Activated naive CD8-positive, alpha-beta T cell treated with anti-CD3 and anti-CD28 coated beads, Interleukin-2, amount 10 ng/mL, durations not matched to agents 7 days and 5 days (primary cell): ENCODE measurements at regions not wholly inside any gene's neighbourhood (a gene's known extent, or its start where the extent isn't known, plus 50 kb on each side); places are given as distances from the start of the nearest gene placed in this dataset.

Source experiments
- ATAC-seq: fragments of 150-1000 bp; cut with Tn5 transposase; one replicate; pipeline ENCODE4 v1.10.0; 2021; ENCODE audit warnings: low read depth, moderate library complexity
- POLR2A ChIA-PET: fragments of 350-600 bp; sonication (Branson Sonifier 250); formaldehyde crosslinking; loops from one replicate; lab custom pipeline; 2021; ENCODE audit warnings: antibody characterized with exemption; lab: Charles Lee
- DNase-seq: peaks from one replicate; pipeline ENCODE4 v3.0.0; 2021
- H3K27ac Mint-ChIP-seq: one replicate; pipeline ENCODE4 v1.8.0; 2022; ENCODE audit warnings: mild to moderate bottlenecking, mixed read lengths
- H3K27me3 Mint-ChIP-seq: one replicate; pipeline ENCODE4 v1.8.0; 2022; ENCODE audit warnings: mild to moderate bottlenecking, moderate library complexity, mixed read lengths
- H3K36me3 Mint-ChIP-seq: one replicate; pipeline ENCODE4 v1.8.0; 2021; ENCODE audit warnings: mild to moderate bottlenecking, mixed read lengths
- H3K4me1 Mint-ChIP-seq: one replicate; pipeline ENCODE4 v1.8.0; 2021; ENCODE audit warnings: mixed read lengths
- H3K4me3 Mint-ChIP-seq: one replicate; pipeline ENCODE4 v1.8.0; 2022; ENCODE audit warnings: mild to moderate bottlenecking, moderate library complexity, mixed read lengths
- H3K9me3 Mint-ChIP-seq: one replicate; pipeline ENCODE4 v1.8.0; 2021; ENCODE audit warnings: mixed read lengths

GRCh38 chr20:57946559-57947315 lies 236.9 kb upstream of the PMEPA1 start:
- POLR2A ChIA-PET: no interaction called here
- ATAC-seq: no peak
- H3K36me3 Mint-ChIP-seq: no peaks in the 10 kb centered on the region
- DNase-seq: no peak
- no peak overlapping the region for H3K27ac Mint-ChIP-seq
- H3K4me1 Mint-ChIP-seq: no peaks in the 10 kb centered on the region
- H3K27me3 Mint-ChIP-seq: no peaks in the 10 kb centered on the region
- no peak overlapping the region for H3K4me3 Mint-ChIP-seq
- peaks cover 1% of the 10 kb centered on the region for H3K9me3 Mint-ChIP-seq

DNA sequence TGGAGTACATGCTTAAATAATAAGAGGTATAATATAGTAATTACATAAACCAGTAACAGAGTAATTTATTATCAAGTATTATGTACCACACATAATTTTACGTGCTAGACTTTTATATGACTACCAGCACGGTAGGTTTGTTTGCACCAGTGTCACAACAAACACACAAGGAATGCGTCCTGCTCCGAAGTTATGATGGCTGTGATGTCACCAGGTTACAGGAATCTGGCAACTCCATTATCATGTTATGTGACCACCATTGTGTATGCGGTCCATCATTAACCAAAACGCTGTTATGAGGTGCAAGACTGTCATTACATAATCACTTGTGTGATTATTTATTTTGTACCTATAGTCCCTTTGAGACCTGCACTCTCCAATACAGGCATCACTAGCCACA lies 235.2 kb upstream of the PMEPA1 start:
- no peaks in the 10 kb centered on the region for H3K36me3 Mint-ChIP-seq
- no peaks in the 10 kb centered on the region for H3K4me1 Mint-ChIP-seq
- H3K27ac Mint-ChIP-seq: no peak overlapping the region
- DNase-seq (no peak), ATAC-seq (no peak)
- H3K4me3 Mint-ChIP-seq: no peak overlapping the region
- H3K9me3 Mint-ChIP-seq: peaks cover 1% of the 10 kb centered on the region
- POLR2A ChIA-PET: no interaction called here
- no peaks in the 10 kb centered on the region for H3K27me3 Mint-ChIP-seq

- Mint-ChIP-seq H3K27ac (no peak overlapping the region), H3K36me3 (no peaks in the 10 kb centered on the region), H3K4me1 (no peaks in the 10 kb centered on the region), H3K27me3 (no peaks in the 10 kb centered on the region), H3K4me3 (no peak overlapping the region), H3K9me3 (no peaks in the 10 kb centered on the region)
- no peak for ATAC-seq
- DNase-seq: no peak
- POLR2A ChIA-PET: no interaction called here
Measured at GRCh38 chr20:57943950-57944349, 234.1 kb upstream of the PMEPA1 start.

- H3K27me3 Mint-ChIP-seq: no peaks in the 10 kb centered on the region
- H3K36me3 Mint-ChIP-seq: no peaks in the 10 kb centered on the region
- no peak overlapping the region for H3K27ac Mint-ChIP-seq
- H3K4me1 Mint-ChIP-seq: no peaks in the 10 kb centered on the region
- H3K9me3 Mint-ChIP-seq: no peaks in the 10 kb centered on the region
- H3K4me3 Mint-ChIP-seq: no peak overlapping the region
- DNase-seq (no peak), ATAC-seq (no peak)
- POLR2A ChIA-PET: no interaction called here
Measured at GRCh38 chr20:57943291-57943690, 233.5 kb upstream of the PMEPA1 start.

DNA sequence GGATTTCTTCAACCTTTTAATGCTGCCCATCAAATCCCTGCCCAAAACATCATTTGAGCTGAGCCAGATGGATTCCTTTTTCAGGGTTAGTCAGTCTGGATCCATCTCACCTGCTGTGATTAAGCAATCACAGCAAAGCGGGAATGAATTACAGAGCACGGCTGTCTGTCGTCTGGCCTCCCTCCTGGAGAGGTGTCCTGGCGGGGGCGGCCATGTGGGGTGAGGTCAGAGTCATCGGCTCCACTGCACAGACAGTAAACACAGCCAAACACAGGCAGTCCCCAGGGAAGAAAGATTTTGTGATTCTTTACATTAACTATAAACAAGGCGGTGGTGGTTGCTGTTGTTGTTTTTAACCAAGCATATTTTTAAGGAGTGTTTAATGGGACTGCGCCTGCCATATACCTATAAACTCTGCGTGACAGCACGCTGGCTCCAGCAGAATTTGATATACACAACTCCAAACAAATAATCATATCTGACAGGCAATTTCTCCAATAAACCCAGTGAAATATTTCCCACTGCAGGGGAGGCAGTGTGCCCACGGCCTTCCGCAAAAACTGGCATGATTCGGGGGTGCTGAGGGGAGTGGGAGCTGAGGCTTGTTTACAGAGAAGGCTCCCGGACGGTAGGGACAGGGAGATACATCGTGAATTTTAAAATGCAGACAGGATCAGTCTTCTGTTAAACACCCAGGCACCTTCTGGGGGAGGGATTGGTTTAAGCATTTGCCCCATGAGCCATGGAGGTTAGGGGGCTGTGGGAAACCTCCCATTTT lies 232.0 kb upstream of the PMEPA1 start:
- H3K27me3 Mint-ChIP-seq: no peaks in the 10 kb centered on the region
- H3K4me1 Mint-ChIP-seq: no peaks in the 10 kb centered on the region
- no peaks in the 10 kb centered on the region for H3K36me3 Mint-ChIP-seq
- POLR2A ChIA-PET: no interaction called here
- ATAC-seq: no peak
- no peak overlapping the region for H3K27ac Mint-ChIP-seq
- DNase-seq: no peak
- no peak overlapping the region for H3K4me3 Mint-ChIP-seq
- no peaks in the 10 kb centered on the region for H3K9me3 Mint-ChIP-seq

DNA sequence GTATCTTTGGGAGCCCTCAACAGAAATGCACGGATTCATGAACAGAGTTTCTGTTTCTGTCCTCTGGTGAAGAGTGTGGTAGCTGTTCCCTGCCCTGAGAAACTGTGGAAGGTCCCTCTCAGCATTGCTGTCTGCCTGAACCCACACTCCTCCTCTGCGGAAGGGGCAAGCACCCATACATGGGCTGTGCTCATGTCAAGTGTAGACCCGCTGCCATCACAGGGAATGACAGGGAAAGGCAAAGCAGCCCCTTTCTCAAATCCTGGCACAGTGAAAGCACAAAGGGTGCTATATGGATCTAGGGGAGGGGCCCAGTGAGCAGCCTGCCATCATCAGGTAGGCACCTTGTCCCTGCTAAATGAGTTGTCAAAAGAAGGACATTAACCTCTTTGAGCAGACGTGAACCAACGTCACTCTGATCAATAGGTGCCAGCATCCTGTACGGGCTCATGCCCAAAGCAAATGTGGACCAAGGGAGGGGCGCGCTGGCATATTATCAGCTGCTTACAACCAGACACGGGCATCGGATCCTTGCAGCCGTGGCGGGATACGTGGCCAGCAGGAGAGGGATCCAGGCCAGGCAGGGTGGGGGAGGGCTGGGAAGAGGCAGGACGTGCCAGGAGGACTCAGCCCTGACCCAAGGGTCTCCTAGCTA lies 231.2 kb upstream of the PMEPA1 start:
- Mint-ChIP-seq H3K27me3 (no peaks in the 10 kb centered on the region), H3K9me3 (no peaks in the 10 kb centered on the region), H3K4me1 (no peaks in the 10 kb centered on the region), H3K27ac (no peak overlapping the region), H3K36me3 (no peaks in the 10 kb centered on the region), H3K4me3 (no peak overlapping the region)
- POLR2A ChIA-PET: no interaction called here
- ATAC-seq (no peak), DNase-seq (no peak)

DNA sequence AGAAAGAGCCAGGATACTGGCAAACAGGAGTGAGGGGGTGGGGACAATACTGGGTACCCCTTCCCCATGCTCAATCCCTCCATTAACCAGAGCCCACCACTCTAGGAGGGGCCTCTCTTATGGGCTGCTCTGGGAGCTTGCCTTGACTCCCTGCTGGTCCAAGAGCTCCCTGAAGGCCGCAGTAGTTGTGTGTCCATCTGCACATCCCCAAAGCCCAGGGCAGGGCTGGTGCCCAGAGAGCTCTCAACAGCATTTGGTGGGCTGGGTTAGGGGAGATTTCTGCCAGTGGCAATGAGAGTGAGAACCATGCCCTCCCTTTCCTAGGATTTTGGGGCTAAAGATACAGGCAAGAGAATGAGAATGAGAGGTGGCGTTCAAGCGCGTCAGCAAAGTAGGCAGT lies 230.6 kb upstream of the PMEPA1 start:
- no peak overlapping the region for H3K27ac Mint-ChIP-seq
- no peak overlapping the region for H3K4me3 Mint-ChIP-seq
- POLR2A ChIA-PET: no interaction called here
- H3K27me3 Mint-ChIP-seq: no peaks in the 10 kb centered on the region
- H3K4me1 Mint-ChIP-seq: no peaks in the 10 kb centered on the region
- no peak for DNase-seq
- ATAC-seq: no peak
- no peaks in the 10 kb centered on the region for H3K9me3 Mint-ChIP-seq
- no peaks in the 10 kb centered on the region for H3K36me3 Mint-ChIP-seq

GRCh38 chr20:57939499-57939898 lies 229.7 kb upstream of the PMEPA1 start:
- DNase-seq (no peak), ATAC-seq (no peak)
- Mint-ChIP-seq H3K27me3 (no peaks in the 10 kb centered on the region), H3K36me3 (no peaks in the 10 kb centered on the region), H3K4me3 (no peak overlapping the region), H3K9me3 (no peaks in the 10 kb centered on the region), H3K4me1 (no peaks in the 10 kb centered on the region), H3K27ac (no peak overlapping the region)
- POLR2A ChIA-PET: no interaction called here

DNA sequence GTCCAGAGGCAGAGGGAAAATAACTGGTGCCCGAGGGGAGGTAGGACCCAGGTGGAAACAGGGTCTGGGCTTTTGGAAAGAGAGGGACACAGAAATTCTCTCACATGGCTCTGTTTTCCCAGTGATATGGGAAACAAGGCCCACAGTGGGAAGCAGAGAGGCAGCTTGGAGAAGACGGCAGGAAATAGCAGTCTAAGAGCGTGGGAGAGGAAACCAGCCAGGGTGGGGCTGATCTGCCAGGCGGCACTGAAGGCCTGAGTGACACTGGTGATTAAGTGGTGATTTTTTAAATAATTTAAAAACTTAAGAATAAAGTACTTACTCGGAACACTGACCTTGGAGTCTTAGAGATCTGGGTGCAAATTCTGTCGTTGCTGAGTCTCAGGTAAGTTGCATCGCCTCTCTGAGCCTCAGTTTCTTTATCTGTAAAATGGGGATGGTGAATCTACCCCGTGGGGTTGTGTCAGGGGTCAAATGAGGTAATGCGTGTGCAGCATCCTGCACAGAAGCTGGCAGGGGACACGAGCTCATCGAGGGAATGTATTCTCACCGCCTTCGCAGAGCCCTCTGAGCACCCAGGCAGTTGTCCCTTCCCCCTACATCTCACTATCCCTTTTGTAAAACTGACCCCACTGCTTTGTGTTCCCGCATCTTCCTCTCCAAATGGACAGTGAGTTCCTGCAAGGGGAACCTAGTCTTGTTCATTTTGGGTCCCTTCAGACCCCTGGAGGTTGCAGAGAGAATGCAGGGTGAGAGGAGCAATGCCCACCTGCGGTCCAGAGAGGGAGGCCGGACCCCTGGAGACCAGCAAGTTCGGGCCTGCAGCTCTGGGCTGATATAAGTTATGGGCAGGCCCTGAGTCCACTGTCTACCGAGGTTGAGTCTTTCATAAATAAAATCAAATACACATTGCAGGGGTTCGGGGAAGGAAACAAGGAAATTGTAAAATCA lies 228.6 kb upstream of the PMEPA1 start:
- no peak for DNase-seq

DNA sequence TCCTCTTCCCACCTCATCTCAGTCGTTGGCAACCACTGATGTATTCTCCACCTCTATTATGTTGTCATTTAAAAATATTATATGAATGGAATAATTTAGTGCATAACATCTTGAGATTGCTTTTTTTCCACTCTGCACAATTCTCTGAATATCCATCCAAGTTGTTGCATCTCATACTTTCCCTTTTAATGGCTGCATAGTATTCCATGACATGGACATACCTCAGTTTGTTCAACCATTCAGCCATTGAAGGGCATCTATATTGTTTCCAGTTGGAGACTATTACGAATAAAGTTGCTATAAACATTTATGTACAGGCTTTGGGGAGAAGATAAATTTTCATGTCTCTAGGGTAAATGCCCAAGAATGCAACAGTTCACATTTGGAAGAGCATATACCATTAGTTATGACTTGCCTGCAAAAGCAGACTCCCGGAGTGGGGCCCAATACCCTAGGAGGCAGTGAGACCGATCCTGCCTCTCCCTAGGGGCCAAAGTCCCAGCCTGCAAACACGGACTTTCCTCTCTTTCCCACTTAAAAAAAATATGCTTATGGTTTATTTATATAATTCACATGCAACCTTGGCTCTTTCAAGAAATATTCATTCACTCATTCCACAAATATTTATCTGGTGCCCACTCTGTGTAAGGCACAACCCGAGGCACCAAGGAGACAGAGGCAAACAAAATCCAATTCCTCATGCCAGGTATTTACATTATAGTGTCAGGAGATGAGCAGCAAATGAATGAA lies 227.0 kb upstream of the PMEPA1 start:
- no peaks in the 10 kb centered on the region for H3K4me1 Mint-ChIP-seq
- no peaks in the 10 kb centered on the region for H3K36me3 Mint-ChIP-seq
- ATAC-seq (no peak), DNase-seq (no peak)
- H3K27me3 Mint-ChIP-seq: no peaks in the 10 kb centered on the region
- H3K9me3 Mint-ChIP-seq: no peaks in the 10 kb centered on the region
- no peak overlapping the region for H3K4me3 Mint-ChIP-seq
- H3K27ac Mint-ChIP-seq: no peak overlapping the region
- POLR2A ChIA-PET: no interaction called here

More for the DNA sequence above, 228.6 kb upstream of the PMEPA1 start:
- POLR2A ChIA-PET: no interaction called here
- no peaks in the 10 kb centered on the region for H3K27me3 Mint-ChIP-seq
- no peak for ATAC-seq
- no peaks in the 10 kb centered on the region for H3K4me1 Mint-ChIP-seq
- no peak overlapping the region for H3K4me3 Mint-ChIP-seq
- H3K36me3 Mint-ChIP-seq: no peaks in the 10 kb centered on the region
- H3K27ac Mint-ChIP-seq: no peak overlapping the region
- no peaks in the 10 kb centered on the region for H3K9me3 Mint-ChIP-seq

GRCh38 chr20:57934913-57935312 lies 225.1 kb upstream of the PMEPA1 start:
- DNase-seq (no peak), ATAC-seq (no peak)
- Mint-ChIP-seq H3K36me3 (no peaks in the 10 kb centered on the region), H3K4me3 (no peak overlapping the region), H3K27me3 (no peaks in the 10 kb centered on the region), H3K27ac (no peak overlapping the region), H3K9me3 (no peaks in the 10 kb centered on the region), H3K4me1 (no peaks in the 10 kb centered on the region)
- POLR2A ChIA-PET: no interaction called here

DNA sequence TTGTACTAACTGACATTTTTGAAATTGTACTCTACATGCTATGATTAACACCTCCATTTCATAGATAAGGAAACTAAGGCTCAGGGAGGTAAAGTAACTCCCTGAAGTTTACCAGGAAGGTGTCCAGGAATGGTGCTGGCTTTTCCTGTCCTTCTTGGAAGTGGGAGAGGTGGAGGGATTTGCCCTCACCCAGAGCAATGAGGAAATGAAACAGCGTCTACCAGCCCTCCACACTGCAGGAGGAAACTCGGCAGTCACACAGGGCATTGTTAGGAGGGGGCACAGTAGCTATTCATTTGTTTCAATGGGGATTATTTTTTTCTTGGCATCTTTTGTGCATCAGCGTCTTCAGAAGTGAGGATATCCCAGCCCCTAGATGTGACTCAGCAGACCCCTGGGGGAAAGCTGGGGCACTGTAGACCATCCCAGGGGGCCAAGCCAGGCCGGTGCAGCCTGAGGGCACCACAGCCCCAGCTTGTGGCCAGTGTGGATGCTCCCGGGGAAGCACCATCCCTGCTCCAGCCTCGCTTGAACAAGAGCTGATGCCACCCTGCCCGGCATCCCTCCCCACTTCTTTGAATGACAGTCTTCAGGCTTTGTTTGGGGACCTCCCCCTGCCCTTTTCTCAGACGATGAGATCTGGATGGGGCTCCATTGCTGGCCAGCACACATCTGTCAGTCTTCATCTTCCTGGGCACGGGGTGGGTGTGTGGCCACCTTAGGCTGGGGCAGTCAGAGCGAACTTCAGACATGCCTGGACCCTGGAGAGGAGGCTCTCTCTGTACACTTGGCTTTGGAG lies 224.4 kb upstream of the PMEPA1 start:
- DNase-seq (no peak), ATAC-seq (no peak)
- Mint-ChIP-seq H3K9me3 (no peaks in the 10 kb centered on the region), H3K4me3 (no peak overlapping the region), H3K4me1 (no peaks in the 10 kb centered on the region), H3K27me3 (peaks cover 2% of the 10 kb centered on the region), H3K36me3 (no peaks in the 10 kb centered on the region), H3K27ac (no peak overlapping the region)
- POLR2A ChIA-PET: no interaction called here
